Trophoblast cell (in vitro differentiated cells and primary cell): ENCODE measurements at regions not wholly inside any gene's neighbourhood (a gene's known extent, or its start where the extent isn't known, plus 50 kb on each side); places are given as distances from the start of the nearest gene placed in this dataset.

Experiments used
- DNase-seq, 2 donors: peaks; one replicate each; pipeline ENCODE4 v3.0.0-alpha.2; 2016
- H2AFZ ChIP-seq: 2 replicates; pipeline ENCODE4 v1.6.1; 2013; ENCODE audit warnings: low read length, moderate library complexity, mild to moderate bottlenecking; ENCODE audit not compliant: insufficient read depth, poor library complexity
- H2AK5ac ChIP-seq: 2 replicates; pipeline ENCODE4 v1.6.1; 2013; ENCODE audit warnings: mild to moderate bottlenecking, low read length
- H2BK120ac ChIP-seq: 2 replicates; pipeline ENCODE4 v1.6.1; 2013; ENCODE audit warnings: low read length, mild to moderate bottlenecking, moderate library complexity; ENCODE audit not compliant: insufficient read depth, poor library complexity
- H2BK12ac ChIP-seq: 2 replicates; pipeline ENCODE4 v1.6.1; 2013; ENCODE audit warnings: mild to moderate bottlenecking, low read length, moderate library complexity
- H2BK5ac ChIP-seq: 2 replicates; pipeline ENCODE4 v1.6.1; 2013; ENCODE audit warnings: low read length, low read depth, moderate library complexity, mild to moderate bottlenecking; ENCODE audit not compliant: poor library complexity
- H3K14ac ChIP-seq: 2 replicates; pipeline ENCODE4 v1.6.1; 2013; ENCODE audit warnings: mild to moderate bottlenecking, low read length
- H3K18ac ChIP-seq: 2 replicates; pipeline ENCODE4 v1.6.1; 2013; ENCODE audit warnings: mild to moderate bottlenecking, low read length
- H3K23ac ChIP-seq: 2 replicates; pipeline ENCODE4 v1.6.1; 2013; ENCODE audit warnings: low read length
- H3K27ac ChIP-seq: 2 replicates; pipeline ENCODE4 v1.5.1; 2013; ENCODE audit warnings: low read depth, mild to moderate bottlenecking, inconsistent platforms, low read length, moderate library complexity
- H3K27me3 ChIP-seq: 2 replicates; pipeline ENCODE4 v1.6.1; 2013; ENCODE audit warnings: inconsistent platforms, mild to moderate bottlenecking, low read length, moderate library complexity; ENCODE audit not compliant: insufficient read depth
- H3K36me3 ChIP-seq, 2 experiments: 1 replicate in 1 of 2; 2 replicates in 1 of 2; pipeline ENCODE4 v1.6.1; 2013; ENCODE audit warnings: low read length in 2 of 2, mild to moderate bottlenecking in 2 of 2, moderate library complexity in 1 of 2; ENCODE audit not compliant: insufficient read depth in 2 of 2, control insufficient read depth in 1 of 2
- H3K4ac ChIP-seq: 2 replicates; pipeline ENCODE4 v1.6.1; 2013; ENCODE audit warnings: low read depth, mild to moderate bottlenecking, low read length, moderate library complexity
- H3K4me1 ChIP-seq, 2 experiments: 1 replicate in 1 of 2; 2 replicates in 1 of 2; pipeline ENCODE4 v1.6.1; 2013; ENCODE audit warnings: low read length in 2 of 2, mild to moderate bottlenecking in 2 of 2, moderate library complexity in 1 of 2; ENCODE audit not compliant: insufficient read depth in 2 of 2, control insufficient read depth in 1 of 2
- H3K4me2 ChIP-seq: 2 replicates; pipeline ENCODE4 v1.6.1; 2013; ENCODE audit warnings: inconsistent platforms, mild to moderate bottlenecking, low read length, moderate library complexity
- H3K4me3 ChIP-seq: 2 replicates; pipeline ENCODE4 v1.5.1; 2013; ENCODE audit warnings: mild to moderate bottlenecking, low read depth, low read length, inconsistent platforms
- H3K79me1 ChIP-seq: one replicate; pipeline ENCODE4 v1.6.1; 2013; ENCODE audit warnings: low read length
- H3K79me2 ChIP-seq: 2 replicates; pipeline ENCODE4 v1.6.1; 2013; ENCODE audit warnings: low read length, mild to moderate bottlenecking; ENCODE audit not compliant: control insufficient read depth, insufficient read depth, poor library complexity
- H3K9ac ChIP-seq: 2 replicates; pipeline ENCODE4 v1.6.1; 2013; ENCODE audit warnings: mild to moderate bottlenecking, low read length
- H3K9me3 ChIP-seq: 2 replicates; pipeline ENCODE4 v1.6.1; 2013; ENCODE audit warnings: low read depth, mild to moderate bottlenecking, control low read depth, inconsistent platforms, low read length; ENCODE audit not compliant: insufficient read depth
- H4K12ac ChIP-seq: 2 replicates; pipeline ENCODE4 v1.6.1; 2013; ENCODE audit warnings: low read depth, mild to moderate bottlenecking, low read length, moderate library complexity
- H4K8ac ChIP-seq: 2 replicates; pipeline ENCODE4 v1.6.1; 2013; ENCODE audit warnings: low read depth, mild to moderate bottlenecking, low read length, moderate library complexity
- H4K91ac ChIP-seq: one replicate; pipeline ENCODE4 v1.6.1; 2013; ENCODE audit warnings: low read depth, mild to moderate bottlenecking, low read length, moderate library complexity
- WGBS: extraction: QIAGEN DNeasy Blood & Tissue Kit; methylation state at CpG from one replicate; pipeline ENCODE4 v1.1.7; 2013; ENCODE audit warnings: missing lambda C conversion rate; ENCODE audit not compliant: insufficient read length, insufficient coverage; ENCODE audit errors: extremely low coverage; 5-methylcytosine and 5-hydroxymethylcytosine counted together

DNA sequence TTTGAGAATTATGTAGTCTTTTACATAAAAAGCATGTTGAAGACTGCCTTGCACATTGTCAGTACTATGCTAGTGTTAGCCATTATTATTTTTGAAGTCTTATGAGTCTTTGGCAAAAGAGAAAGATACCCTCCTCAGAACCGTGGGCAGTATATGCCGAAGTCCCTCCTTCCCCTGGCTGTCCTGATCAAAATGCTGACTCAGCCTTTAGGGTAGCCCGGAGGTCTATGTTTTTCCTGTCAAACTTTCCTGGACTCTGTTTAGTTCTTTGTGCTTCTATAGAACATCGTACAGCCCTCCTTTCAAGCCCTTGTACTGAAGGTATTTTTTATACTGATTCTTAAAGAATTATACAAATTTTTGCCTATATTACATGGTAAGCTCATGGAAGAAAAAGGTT lies 264.7 kb upstream of the ATP5MC3 start:
- no peak overlapping the region for H4K12ac ChIP-seq
- no peak overlapping the region for H2BK12ac ChIP-seq
- no peak overlapping the region for H2BK120ac ChIP-seq
- H3K4me3 ChIP-seq, result no peak overlapping the region
- H3K4me1 ChIP-seq, result no peaks in the 10 kb centered on the region
- no peaks in the 10 kb centered on the region for H3K27me3 ChIP-seq
- WGBS, result no CpG with 5 or more reads among the region's 4 CpGs
- H3K36me3 ChIP-seq, result no peaks in the 10 kb centered on the region
- no peak overlapping the region for H4K91ac ChIP-seq
- no peak overlapping the region for H3K4me2 ChIP-seq
- no peak overlapping the region for H3K9ac ChIP-seq
- H3K23ac ChIP-seq, result no peak overlapping the region
- H2AK5ac ChIP-seq, result no peak overlapping the region
- no peaks in the 10 kb centered on the region for H3K9me3 ChIP-seq
- no peak for DNase-seq
- H4K8ac ChIP-seq, result no peak overlapping the region
- no peak overlapping the region for H3K27ac ChIP-seq
- H2AFZ ChIP-seq, result no peak overlapping the region
- no peak overlapping the region for H3K14ac ChIP-seq
- no peaks in the 10 kb centered on the region for H3K79me2 ChIP-seq
- H3K18ac ChIP-seq, result no peak overlapping the region
- H2BK5ac ChIP-seq, result no peak overlapping the region
- H3K4ac ChIP-seq, result no peak overlapping the region
- H3K79me1 ChIP-seq, result no peaks in the 10 kb centered on the region

DNA sequence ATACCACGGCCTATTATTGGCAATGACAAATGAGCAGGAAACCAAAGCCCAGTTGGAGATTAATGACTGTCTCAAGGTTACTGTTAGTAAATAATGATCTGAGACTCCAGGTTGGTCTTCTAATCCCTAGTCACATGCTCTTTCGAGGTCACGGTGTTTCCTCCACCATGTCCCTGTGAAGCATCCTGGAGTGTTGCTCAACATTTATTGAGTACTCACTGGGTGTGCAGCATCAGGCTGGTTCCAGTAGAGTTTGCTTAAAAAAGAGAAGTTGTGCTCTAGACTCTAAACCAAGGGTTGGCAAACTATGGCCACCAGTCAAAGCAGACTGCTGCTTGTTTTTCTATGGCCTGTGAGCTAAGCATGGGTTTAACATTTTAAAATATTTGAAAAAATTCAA lies 263.8 kb upstream of the ATP5MC3 start:
- no peaks in the 10 kb centered on the region for H3K4me1 ChIP-seq
- no peaks in the 10 kb centered on the region for H3K79me2 ChIP-seq

GRCh38 chr2:175442441-175442840 lies 260.9 kb upstream of the ATP5MC3 start:
- H2AFZ ChIP-seq, result no peak overlapping the region
- no peak overlapping the region for H3K27ac ChIP-seq
- H2BK12ac ChIP-seq, result no peak overlapping the region
- no peak for DNase-seq
- H3K4ac ChIP-seq, result no peak overlapping the region
- H3K79me1 ChIP-seq, result no peaks in the 10 kb centered on the region
- no peak overlapping the region for H3K9ac ChIP-seq
- no peaks in the 10 kb centered on the region for H3K4me1 ChIP-seq
- no peak overlapping the region for H3K4me3 ChIP-seq
- H3K14ac ChIP-seq, result no peak overlapping the region
- WGBS, result no CpG with 5 or more reads among the region's 6 CpGs
- H4K12ac ChIP-seq, result no peak overlapping the region
- no peak overlapping the region for H2BK120ac ChIP-seq
- no peaks in the 10 kb centered on the region for H3K79me2 ChIP-seq
- H3K36me3 ChIP-seq, result no peaks in the 10 kb centered on the region
- no peaks in the 10 kb centered on the region for H3K27me3 ChIP-seq
- H3K4me2 ChIP-seq, result no peak overlapping the region
- no peak overlapping the region for H3K18ac ChIP-seq
- no peaks in the 10 kb centered on the region for H3K9me3 ChIP-seq
- no peak overlapping the region for H4K8ac ChIP-seq
- no peak overlapping the region for H3K23ac ChIP-seq
- H4K91ac ChIP-seq, result no peak overlapping the region
- no peak overlapping the region for H2AK5ac ChIP-seq
- H2BK5ac ChIP-seq, result no peak overlapping the region

More for the DNA sequence above, 263.8 kb upstream of the ATP5MC3 start:
- no peak overlapping the region for H3K4me3 ChIP-seq
- no peak overlapping the region for H3K4ac ChIP-seq
- no peak overlapping the region for H2AK5ac ChIP-seq
- no peak overlapping the region for H2BK5ac ChIP-seq
- H3K4me2 ChIP-seq, result no peak overlapping the region
- H2AFZ ChIP-seq, result no peak overlapping the region
- no peaks in the 10 kb centered on the region for H3K36me3 ChIP-seq
- no peak overlapping the region for H3K14ac ChIP-seq
- no peak overlapping the region for H3K23ac ChIP-seq
- no CpG with 5 or more reads among the region's 3 CpGs for WGBS
- DNase-seq, result no peak
- H3K27me3 ChIP-seq, result no peaks in the 10 kb centered on the region
- H2BK12ac ChIP-seq, result no peak overlapping the region
- no peak overlapping the region for H3K9ac ChIP-seq
- H4K8ac ChIP-seq, result no peak overlapping the region
- no peak overlapping the region for H2BK120ac ChIP-seq
- H3K79me1 ChIP-seq, result no peaks in the 10 kb centered on the region
- H4K12ac ChIP-seq, result no peak overlapping the region
- H4K91ac ChIP-seq, result no peak overlapping the region
- H3K9me3 ChIP-seq, result no peaks in the 10 kb centered on the region
- no peak overlapping the region for H3K27ac ChIP-seq
- H3K18ac ChIP-seq, result no peak overlapping the region

GRCh38 chr2:175441181-175441761 lies 259.8 kb upstream of the ATP5MC3 start:
- no peak overlapping the region for H2AFZ ChIP-seq
- no peaks in the 10 kb centered on the region for H3K36me3 ChIP-seq
- H3K4me1 ChIP-seq, result no peaks in the 10 kb centered on the region
- H3K4me3 ChIP-seq, result no peak overlapping the region
- H3K4me2 ChIP-seq, result no peak overlapping the region
- H3K18ac ChIP-seq, result no peak overlapping the region
- H3K79me2 ChIP-seq, result no peaks in the 10 kb centered on the region
- WGBS, result no CpG with 5 or more reads among the region's 5 CpGs
- no peak overlapping the region for H2BK5ac ChIP-seq
- H3K23ac ChIP-seq, result no peak overlapping the region
- no peak overlapping the region for H4K8ac ChIP-seq
- H3K14ac ChIP-seq, result no peak overlapping the region
- no peaks in the 10 kb centered on the region for H3K79me1 ChIP-seq
- H4K91ac ChIP-seq, result no peak overlapping the region
- no peak overlapping the region for H3K27ac ChIP-seq
- H4K12ac ChIP-seq, result no peak overlapping the region
- H2BK12ac ChIP-seq, result no peak overlapping the region
- H3K4ac ChIP-seq, result no peak overlapping the region
- no peak overlapping the region for H2AK5ac ChIP-seq
- H3K9me3 ChIP-seq, result no peaks in the 10 kb centered on the region
- H3K9ac ChIP-seq, result no peak overlapping the region
- no peak for DNase-seq
- H3K27me3 ChIP-seq, result no peaks in the 10 kb centered on the region
- H2BK120ac ChIP-seq, result no peak overlapping the region
